HG02623 (cell line): ENCODE measurements at regions not wholly inside any gene's neighbourhood (a gene's known extent, or its start where the extent isn't known, plus 50 kb on each side); places are given as distances from the start of the nearest gene placed in this dataset.
"Not testable (repeated sequence)": the region's sequence is repeated elsewhere in the genome, so short reads cannot be mapped to it uniquely, and the experiment has no call there.

Source experiments
- ATAC-seq: cut with Tn5 transposase; IDR thresholded peaks from one replicate; pipeline ENCODE4 v1.9.1; 2021; ENCODE audit warnings: moderate library complexity; ENCODE audit not compliant: unreplicated experiment

DNA sequence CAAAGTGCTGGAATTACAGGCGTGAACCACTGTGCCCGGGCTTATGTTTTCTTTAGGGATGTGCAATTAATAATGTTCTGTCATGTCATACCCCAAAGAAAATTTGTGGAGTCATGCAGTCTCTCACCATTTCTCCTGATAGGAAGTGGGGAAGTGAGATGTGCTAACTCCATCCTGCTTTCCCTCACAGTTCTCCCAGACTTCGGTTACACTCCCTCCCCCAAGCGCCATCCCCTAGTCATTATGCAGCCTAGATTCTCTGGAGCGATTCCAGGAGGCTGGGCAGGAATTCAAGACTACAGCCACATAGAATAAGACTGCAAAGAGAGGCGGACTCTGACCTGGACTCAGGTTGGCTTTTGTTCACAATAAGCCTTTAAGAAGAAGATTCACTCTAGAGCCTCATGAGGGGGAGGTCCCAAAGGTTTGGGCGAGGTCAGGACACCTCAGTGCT is 271.4 kb downstream of the ALDH8A1 start:
- no peak for ATAC-seq

DNA sequence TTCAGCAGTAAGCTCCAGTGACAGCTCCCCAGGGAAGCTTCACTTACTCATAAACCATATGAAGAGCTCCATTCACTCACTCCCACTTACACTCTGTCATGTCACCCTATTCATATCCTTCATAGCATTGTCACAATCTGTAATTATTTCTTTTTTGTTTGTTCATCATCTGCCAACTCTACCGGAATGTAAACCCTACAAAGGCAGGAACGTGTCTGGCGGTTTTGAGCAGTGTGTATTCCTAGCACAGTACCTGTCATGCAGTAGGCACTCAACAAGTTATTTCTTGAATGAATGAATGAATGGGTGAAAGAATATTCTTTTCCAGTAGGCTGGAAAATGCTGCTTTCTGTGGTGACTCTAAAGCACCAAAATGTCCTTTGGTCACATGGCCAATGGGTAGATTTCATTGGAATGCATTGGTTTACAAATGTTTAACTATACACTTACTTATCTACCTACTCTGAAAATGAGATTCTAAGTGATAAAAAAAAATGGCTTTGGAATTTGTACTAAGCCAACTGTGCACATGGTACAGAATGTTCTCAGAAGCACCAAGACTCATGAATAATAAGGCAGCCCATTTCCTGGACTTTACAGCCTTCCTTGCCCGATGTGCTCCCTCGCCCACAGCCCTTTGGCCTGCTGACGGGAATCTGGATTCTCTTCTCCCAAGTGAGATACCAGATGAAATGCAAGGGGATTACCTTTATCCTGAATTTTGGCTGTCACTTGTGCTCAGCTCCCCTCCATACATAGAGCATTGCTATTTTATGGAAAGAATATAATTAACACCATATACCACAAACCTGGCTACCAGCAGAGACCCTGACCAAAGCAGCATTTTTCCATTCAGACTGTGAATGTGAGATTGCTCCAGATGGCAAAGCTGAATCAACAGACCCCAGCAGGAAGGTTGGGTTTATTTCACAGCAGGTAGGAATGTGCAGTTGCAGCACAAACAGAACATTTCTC is 273.3 kb downstream of the ALDH8A1 start:
- ATAC-seq = no peak

DNA sequence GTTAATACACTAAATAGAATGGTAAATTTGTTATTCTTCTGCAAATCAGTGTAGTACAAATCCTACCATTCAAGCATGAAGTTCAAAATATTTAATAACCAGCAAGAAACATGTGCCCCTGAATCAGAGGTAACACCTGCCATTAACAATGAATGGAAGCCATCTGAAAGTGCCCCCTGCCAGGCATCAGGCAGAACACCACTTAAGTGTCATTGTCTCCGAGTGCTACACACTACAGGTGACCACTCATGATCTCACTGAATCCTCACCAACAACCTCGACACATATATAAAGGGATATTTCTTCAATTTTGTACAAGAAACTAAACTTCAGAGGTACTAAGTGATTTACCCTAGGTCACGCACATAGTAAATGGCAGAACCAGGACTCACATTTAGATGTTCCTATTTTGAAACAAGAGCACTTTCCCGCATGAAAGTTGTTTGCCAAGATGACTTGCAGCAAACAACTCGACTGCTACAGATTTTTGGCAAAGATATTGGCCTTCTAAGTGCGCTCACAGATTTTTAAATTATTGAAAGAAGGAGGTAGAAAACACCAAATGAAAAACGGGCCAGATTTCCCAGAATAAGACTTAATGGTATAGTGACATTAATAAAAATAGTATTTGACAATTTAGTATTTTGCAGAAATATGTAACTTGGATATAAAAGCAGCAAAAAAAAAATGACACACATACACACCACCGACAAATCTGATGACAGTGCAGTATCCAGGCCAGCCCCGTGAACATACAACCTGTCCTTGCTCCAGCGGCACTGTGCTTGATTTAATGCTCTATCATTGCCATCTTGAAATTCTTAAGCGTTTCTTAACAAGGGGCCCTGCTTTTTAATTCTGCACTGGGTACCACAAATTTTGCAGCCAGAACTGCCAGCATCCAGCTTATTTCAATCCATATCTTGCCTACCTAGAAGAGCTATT is 274.5 kb downstream of the ALDH8A1 start:
- no peak for ATAC-seq

DNA sequence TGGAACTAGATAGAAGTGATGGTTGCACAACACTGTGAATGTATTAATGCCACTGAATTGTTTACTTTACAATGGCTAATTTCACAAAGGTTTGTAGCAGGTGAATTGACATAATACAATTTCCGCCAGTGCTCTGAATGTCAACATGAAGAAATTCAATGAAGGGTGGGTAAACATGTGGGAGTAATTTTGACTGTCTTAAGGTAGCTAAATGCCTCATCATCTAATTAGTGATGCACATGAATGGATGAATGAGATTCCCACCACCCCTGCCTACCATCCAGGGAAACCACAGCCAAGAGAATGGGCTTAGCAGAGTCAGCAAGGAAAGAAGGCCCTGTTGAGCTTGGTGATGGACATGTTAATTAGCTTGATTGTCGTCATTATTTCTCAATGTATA is 275.3 kb downstream of the ALDH8A1 start:
- ATAC-seq = no peak

DNA sequence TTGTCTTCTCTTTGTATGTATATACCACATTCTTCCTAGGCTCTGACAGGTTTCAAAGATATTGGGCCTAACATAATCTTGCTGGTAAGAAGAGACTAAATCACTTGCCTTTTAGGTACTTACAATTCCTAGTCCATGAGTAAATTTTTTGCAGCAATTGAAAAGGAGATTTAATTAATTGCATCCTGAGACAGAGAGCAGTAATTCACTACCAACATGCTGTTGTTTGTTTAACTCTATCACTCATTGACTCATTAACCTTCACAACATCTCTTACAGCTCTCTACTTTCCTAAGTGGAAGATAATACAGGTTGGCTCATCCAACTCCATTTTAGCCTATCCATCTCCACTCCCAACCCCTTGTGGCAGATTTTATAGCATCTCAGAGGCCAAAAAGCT is 280.4 kb downstream of the ALDH8A1 start:
- no peak for ATAC-seq

DNA sequence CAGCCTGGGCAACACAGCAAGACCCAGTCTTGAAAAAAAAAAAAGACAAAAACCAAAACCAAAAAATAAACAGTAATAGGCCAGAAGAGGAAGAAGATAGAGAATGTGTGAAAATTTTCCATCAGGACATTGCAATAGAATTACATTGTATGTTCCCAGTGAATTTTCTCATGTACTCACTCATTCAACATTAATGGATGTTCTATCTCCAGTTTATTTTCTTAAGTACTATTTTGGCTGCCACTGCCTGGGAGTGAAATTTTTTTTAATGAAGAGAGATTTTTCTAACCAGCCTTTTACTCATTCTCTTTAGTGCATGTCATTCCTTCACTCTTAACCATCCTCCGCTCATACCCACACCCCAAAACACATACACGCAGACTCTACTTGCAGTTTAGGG is 282.8 kb downstream of the ALDH8A1 start:
- ATAC-seq = no peak

DNA sequence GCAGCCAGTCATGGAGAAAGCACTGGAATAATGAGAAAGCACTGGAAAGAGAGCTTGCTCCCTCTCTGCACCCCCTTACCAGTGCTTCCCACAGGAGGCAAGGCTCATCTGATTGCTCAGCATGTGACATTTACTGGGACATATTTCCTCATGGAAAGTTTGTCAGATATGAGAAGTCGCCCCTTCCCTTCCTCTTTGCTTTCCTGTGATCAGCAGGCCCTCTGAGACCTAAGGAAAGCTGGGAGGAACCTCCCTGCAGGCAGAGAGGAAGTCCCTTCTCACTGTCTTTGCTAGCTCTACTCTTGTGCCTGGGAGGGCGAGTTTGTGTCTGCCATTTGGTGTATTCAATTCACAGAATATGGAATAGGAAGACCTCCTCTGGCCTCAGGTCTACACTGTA is 283.8 kb downstream of the ALDH8A1 start:
- ATAC-seq = no peak

DNA sequence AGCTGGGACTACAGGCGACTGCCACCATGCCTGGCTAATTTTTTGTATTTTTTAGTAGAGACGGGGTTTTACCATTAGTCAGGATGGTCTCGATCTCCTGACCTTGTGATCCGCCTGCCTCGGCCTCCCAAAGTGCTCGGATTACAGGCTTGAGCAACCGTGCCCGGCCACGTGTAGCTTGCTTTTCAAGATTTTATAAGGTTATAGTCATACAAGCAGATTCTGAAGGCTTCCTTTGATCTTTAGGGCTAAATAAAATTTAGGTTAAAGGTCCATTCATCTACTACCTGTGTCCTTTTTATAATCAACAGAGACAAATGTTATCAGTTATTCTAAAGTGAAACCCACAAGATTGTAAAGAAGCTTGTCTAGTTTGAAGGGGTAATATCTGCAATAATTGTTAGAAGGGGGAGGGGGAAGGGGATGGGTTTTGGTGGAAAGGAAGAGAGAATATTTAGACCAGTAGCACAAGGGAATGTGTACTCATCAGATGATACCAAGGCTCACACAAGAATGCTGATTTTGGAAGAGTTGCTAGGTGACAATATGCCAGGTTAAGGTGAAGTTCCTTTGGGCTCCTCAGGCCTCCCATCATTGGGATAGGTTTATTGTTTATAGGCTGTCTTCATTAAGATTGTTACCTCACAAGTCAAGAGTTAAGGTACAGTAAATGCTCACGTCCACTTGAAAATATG is 284.7 kb downstream of the ALDH8A1 start:
- ATAC-seq = no peak

DNA sequence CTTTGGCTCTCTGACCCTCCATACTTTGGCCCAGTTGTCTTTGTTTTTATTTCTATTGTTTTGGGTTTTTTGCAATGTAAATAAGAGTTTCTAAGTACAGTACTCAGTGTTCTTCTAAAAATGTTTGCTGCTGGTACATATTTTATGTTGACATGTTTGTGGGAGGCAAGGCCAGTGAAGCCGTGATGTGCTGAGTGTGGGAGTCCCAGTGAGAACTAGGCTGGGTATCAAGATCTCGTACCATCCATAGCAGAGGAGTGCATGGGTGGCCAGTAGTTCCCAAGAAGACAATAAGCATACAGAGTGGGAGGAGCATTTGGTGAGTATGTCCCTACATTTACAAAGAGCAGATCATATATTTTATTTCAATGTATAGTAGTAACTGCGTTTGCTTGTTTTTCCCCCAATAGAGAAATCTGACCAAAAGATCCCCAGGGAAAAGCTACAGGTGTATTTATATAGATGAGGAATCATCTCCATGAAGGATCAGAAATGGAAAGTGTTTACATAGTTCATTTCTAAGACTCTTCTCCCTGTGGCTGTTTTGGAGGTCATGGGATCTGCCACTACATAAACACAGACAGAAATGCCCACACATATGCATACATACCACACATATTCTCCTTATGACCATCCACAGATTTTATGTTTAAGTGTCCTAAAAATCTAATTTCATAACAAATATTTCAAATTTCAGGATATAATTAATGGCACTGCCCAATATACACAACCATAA is 285.9 kb downstream of the ALDH8A1 start:
- ATAC-seq = no peak

DNA sequence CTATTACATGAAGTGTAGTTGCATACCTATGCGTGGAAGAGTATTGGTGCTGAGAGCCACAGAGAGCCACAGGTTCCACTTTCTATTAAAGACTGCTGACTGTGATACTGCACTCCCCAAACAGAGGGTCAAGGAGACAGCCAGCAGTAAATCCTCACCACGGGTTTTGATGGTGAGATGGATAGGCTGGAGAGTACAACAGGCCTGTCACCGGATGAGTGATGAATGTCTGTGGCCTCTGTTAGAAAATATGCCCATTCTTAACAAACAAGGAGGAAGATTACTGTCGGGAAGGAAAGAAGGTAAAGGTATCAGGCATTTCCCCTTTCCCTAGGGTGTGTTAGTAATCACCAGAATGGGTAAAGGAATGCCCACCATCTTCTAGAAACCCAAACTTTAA is 286.5 kb downstream of the ALDH8A1 start:
- no peak for ATAC-seq

DNA sequence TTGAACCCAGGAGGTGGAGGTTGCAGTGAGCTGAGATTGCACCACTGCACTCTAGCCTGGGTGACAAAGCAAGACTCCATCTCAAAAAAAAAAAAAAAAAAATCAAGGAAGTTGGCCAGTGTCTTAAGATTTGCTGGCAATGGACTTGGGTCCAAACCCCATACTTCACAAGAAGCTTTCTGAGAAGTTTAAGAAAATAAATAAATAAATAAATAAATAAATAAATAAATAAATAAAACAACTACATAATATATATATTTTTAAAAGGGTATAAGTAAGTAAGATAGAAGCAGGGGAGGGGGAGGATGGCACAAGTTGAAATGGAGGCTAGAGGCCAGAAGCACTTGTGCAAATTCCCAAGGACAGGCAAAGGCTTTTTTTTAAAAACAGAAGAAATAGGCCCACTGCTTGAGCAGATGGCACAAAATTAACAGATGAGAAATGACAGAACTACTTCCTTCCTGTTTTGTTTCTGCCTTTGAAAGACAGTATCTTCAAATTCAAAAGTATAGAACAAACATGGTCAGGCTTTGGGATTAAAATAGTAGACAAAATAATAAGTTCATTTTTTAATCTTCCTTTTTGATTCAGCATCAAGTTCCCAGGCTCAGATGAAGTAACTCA is 287.7 kb downstream of the ALDH8A1 start:
- ATAC-seq = no peak

DNA sequence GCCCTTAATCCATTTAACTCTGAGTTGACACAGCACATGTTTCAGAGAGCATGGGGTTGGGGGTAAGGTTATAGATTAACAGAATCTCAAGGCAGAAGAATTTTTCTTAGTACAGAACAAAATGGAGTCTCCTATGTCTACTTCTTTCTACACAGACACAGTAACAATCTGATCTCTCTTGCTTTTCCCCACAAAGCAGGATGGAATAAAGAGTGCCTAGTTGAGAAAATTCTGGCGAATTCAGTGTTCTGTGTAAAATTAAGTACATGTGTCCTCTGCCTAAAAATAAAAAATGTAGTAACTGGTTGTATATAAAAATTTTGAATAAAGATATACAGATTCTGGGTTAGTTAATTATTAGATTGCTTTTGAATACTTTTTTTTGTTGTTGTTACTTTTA is 290.0 kb downstream of the ALDH8A1 start:
- ATAC-seq = not testable (repeated sequence)

DNA sequence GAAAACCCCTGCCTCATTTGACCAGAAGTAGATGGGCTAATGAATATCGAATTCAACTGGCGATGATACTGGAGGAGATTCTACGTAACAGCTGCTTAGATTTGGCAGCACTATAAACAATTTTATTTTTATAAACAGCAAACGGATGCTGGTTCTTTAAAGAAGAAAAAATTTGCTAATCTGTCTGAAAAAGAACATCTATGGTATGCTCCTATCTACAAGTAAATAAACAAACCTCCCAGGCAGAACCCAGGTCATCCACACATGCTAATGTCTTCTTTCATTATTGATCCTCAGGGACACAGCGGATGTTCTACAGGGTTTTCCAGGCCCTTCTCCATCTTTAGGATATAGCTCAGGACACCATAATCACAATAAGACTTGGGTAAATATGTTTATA is 291.3 kb downstream of the ALDH8A1 start:
- no peak for ATAC-seq

DNA sequence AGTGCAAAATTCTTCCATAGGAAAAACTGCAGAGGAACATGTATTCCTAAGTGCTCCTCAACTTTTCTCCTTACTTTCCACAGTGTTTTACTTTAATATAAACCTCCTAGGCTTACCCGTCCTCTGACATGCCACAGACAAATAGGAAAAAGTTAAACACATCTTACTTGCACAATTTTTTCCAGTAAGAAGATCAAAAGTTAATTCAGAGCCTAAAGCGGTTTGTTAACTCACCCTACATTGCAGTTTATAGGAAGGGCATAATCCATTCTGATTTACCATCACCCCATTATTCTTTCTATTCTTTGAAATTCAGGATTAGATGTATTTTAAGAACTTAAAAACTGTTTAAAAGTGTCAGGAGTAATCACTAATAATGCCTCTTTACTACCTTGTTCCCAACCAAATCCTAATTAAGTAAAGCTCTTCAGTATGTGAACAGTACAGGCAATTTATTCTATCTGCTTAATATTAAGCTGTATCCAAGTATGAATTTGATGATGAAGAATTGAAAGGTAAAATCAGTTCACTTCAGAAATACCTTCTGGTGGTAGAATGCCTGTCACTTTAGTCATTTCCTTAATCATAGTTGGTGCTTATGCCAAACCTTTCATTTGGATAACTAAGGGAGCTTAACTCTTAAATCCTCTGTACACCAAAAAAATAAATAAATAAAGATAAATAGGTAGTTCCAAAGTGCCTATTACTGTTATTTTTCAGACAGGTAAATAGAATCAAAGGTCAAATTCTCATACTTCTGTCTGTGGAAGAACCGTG is 292.0 kb downstream of the ALDH8A1 start:
- no peak for ATAC-seq

DNA sequence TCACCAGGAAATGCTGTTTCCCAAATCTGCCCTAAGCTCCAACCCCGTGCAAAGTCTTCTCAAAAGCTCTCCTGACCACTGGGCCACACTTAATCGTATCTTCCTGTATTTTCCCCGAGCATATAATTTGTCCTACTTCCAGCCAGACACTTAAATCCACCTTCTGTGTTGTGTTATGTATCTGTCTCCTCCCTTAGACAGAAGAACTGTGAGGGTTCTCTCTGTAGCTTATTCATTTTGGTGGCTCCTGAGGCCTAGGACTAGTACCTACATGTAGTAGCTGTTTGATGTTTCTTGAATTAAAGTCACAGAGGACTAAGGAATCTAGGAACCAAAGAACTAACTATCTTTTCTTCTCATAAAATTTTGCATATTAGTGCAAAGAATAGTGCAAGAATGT is 292.6 kb downstream of the ALDH8A1 start:
- no peak for ATAC-seq

DNA sequence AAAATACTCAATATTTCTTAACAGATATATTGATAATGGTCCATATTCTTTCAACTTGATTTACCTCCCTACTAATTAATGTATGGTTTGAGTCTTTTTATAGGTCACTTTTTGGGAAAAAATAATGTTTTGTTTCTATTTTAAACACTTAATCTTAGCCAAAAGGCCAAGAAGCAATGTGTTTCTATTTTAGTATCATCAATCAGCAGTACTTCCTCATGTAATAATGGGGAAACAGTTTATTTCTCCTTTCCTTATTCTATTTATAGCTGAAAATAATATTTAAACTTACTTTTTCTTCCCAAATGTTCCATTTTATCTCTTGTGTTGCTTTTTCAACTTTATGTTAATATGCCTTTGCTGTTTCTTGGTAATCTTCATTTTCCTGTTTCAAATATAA is 295.1 kb downstream of the ALDH8A1 start:
- no peak for ATAC-seq

DNA sequence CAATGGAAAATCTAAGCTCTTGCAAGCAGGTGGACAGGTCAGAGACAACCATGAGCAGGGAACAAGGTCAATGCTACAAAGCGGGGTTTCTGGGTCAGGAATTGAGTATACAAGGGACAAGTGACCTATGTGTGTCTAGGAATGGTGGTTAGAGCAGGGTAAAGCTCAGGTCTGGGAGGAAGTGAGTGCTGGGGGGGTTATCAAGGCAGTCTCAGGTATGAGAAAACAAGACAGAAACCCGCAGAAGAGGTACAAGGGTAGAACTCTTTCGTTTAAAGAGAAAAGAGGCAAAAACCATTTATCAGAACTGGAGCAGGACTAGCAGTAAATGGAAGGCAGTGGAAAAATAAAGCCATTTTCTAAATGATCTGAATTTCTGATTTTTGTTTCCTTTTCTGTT is 298.4 kb downstream of the ALDH8A1 start:
- no peak for ATAC-seq

DNA sequence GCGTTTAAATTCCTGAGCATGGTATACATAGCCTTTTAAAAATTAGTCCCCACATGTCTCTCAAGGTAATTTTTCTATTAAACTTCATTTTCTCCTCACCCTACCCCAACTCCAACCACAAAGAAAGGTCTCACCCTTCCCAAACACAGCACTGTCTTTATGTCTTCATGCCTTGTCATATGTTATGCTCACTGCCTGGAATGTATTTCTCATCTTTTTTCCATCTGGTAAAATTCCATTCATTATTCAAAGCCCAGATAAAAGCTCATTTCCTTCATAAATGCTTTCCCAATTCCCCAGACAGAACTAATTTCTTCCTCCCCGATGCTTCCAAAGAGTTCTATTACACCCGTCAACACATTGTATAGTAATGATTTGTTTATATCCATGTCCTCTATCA is 302.0 kb downstream of the ALDH8A1 start:
- ATAC-seq = no peak

DNA sequence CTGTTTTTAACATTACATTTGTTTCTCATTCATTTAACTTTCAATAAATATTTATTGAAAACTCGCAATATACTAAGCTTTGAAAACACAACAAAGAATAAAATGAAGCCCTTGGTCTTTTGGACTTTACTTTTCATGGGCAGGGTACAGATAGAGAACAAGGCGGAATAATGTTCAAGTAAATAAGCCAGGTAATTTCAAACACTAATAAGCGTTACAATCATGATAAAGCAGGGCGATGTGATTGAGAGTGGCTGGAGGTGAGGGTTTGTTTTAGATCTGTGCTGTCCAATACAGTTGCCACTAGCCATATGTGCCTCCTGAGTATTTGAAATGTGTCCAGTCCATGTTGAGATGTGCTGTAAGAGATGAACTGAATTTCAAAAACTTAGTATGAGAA is 307.1 kb downstream of the ALDH8A1 start:
- ATAC-seq = no peak
